Prostate gland (tissue), 2 donors: ENCODE measurements at regions not wholly inside any gene's neighbourhood (a gene's known extent, or its start where the extent isn't known, plus 50 kb on each side); places are given as distances from the start of the nearest gene placed in this dataset.
"Not testable (repeated sequence)": the region's sequence is repeated elsewhere in the genome, so short reads cannot be mapped to it uniquely, and the experiment has no call there.

Source experiments
- CTCF ChIP-seq, 4 experiments: fragments of 200-600 bp in 2 of 4; fragments of 450-650 bp in 2 of 4; sonication (generic) in 2 of 4; IDR thresholded peaks; 1 replicate in 3 of 4; 2 replicates in 1 of 4; pipeline ENCODE4 v1.5.1; 2016 to 2019; ENCODE audit warnings: antibody characterized with exemption in 4 of 4, mild to moderate bottlenecking in 2 of 4, moderate library complexity in 2 of 4
- POLR2A ChIP-seq: fragments of 450-650 bp; IDR thresholded peaks from one replicate; pipeline ENCODE4 v1.6.1; 2016; ENCODE audit warnings: antibody characterized with exemption, mild to moderate bottlenecking
- POLR2AphosphoS5 ChIP-seq: sonication (generic); formaldehyde crosslinking; IDR thresholded peaks from one replicate; pipeline ENCODE4 v1.6.1; 2017; ENCODE audit warnings: antibody characterized with exemption

- TF ChIP-seq CTCF (IDR thresholded peaks at IDR 0.05); POLR2A; POLR2AphosphoS5: not testable (repeated sequence)
Observed at GRCh38 chr2:52470457-52470856, 1297.1 kb upstream of the CHAC2 start.
